HG02623 (cell line): ENCODE measurements at regions not wholly inside any gene's neighbourhood (a gene's known extent, or its start where the extent isn't known, plus 50 kb on each side); places are given as distances from the start of the nearest gene placed in this dataset.

ENCODE experiments used
- ATAC-seq: cut with Tn5 transposase; IDR thresholded peaks from one replicate; pipeline ENCODE4 v1.9.1; 2021; ENCODE audit warnings: moderate library complexity; ENCODE audit not compliant: unreplicated experiment

GRCh38 chr5:148708854-148709253 lies 54.5 kb upstream of the HTR4 start:
- no peak for ATAC-seq

GRCh38 chr5:148711961-148712360 lies 57.6 kb upstream of the HTR4 start:
- no peak for ATAC-seq

GRCh38 chr5:148713735-148714508 lies 59.6 kb upstream of the HTR4 start:
- no peak for ATAC-seq

GRCh38 chr5:148716716-148717115 lies 62.4 kb upstream of the HTR4 start:
- no peak for ATAC-seq

- no peak for ATAC-seq
These were observed 63.3 kb upstream of the HTR4 start for GRCh38 chr5:148717668-148718067.

- no peak for ATAC-seq
These were observed 65.3 kb upstream of the HTR4 start for GRCh38 chr5:148719605-148720004.

GRCh38 chr5:148720257-148720656 lies 65.9 kb upstream of the HTR4 start:
- ATAC-seq: no peak

- no peak for ATAC-seq
These were observed 68.8 kb upstream of the HTR4 start for GRCh38 chr5:148723143-148723542.

GRCh38 chr5:148725675-148726074 lies 71.3 kb upstream of the HTR4 start:
- no peak for ATAC-seq

- no peak for ATAC-seq
These were observed 74.9 kb upstream of the HTR4 start for GRCh38 chr5:148729182-148729581.

- no peak for ATAC-seq
These were observed 75.9 kb upstream of the HTR4 start for GRCh38 chr5:148730270-148730669.

- peak; percentile 94 for ATAC-seq
These were observed 76.9 kb upstream of the HTR4 start for GRCh38 chr5:148730942-148731898.

GRCh38 chr5:148732692-148733091 lies 78.4 kb upstream of the HTR4 start:
- no peak for ATAC-seq

GRCh38 chr5:148733601-148734438 lies 79.5 kb upstream of the HTR4 start:
- no peak for ATAC-seq

- ATAC-seq: no peak
These were observed 80.2 kb upstream of the HTR4 start for GRCh38 chr5:148734518-148734917.

- no peak for ATAC-seq
These were observed 81.0 kb upstream of the HTR4 start for GRCh38 chr5:148735301-148735835.

- no peak for ATAC-seq
These were observed 84.7 kb upstream of the HTR4 start for GRCh38 chr5:148739023-148739422.

- ATAC-seq: no peak
These were observed 85.2 kb upstream of the HTR4 start for GRCh38 chr5:148739524-148739923.

GRCh38 chr5:148740079-148740858 lies 85.9 kb upstream of the HTR4 start:
- ATAC-seq: no peak
